H1 (cell line): ENCODE measurements at regions not wholly inside any gene's neighbourhood (a gene's known extent, or its start where the extent isn't known, plus 50 kb on each side); places are given as distances from the start of the nearest gene placed in this dataset.
"Not testable (repeated sequence)": the region's sequence is repeated elsewhere in the genome, so short reads cannot be mapped to it uniquely, and the experiment has no call there.

Source experiments
- CTCF ChIA-PET: fragments of 300-600 bp; sonication (Branson Sonifier 250); formaldehyde crosslinking; loops from one replicate; lab custom pipeline; 2021; ENCODE audit not compliant: partially characterized antibody; lab: Charles Lee
- POLR2A ChIA-PET: fragments of 300-600 bp; sonication (Branson Sonifier 250); formaldehyde crosslinking; loops from one replicate; lab custom pipeline; 2021; ENCODE audit warnings: inconsistent platforms; ENCODE audit not compliant: partially characterized antibody; lab: Charles Lee
- DNase-seq, 2 experiments: peaks; one replicate each; pipeline versions ENCODE4 v3.0.0 to v3.0.0-alpha.2; 2010 to 2022; ENCODE audit warnings: low spot score in 2 of 2, low read depth in 1 of 2, mixed read lengths in 1 of 2
- FAIRE-seq: peaks from 2 replicates; lab custom pipeline; 2011; peaks lifted over from hg19 to GRCh38; lab: Jason Lieb, UNC
- H2AFZ ChIP-seq: 2 replicates; pipeline ENCODE4 v1.8.1; 2012; ENCODE audit warnings: low read length, inconsistent platforms
- H2AK5ac ChIP-seq: 2 replicates; pipeline ENCODE4 v1.6.1; 2013; ENCODE audit warnings: low read depth, low read length
- H2BK120ac ChIP-seq: replicated peaks from 2 replicates; pipeline ENCODE3; 2013; ENCODE audit warnings: low read depth, low read length, inconsistent platforms
- H2BK12ac ChIP-seq: 2 replicates; pipeline ENCODE4 v1.6.1; 2013; ENCODE audit warnings: low read depth, low read length
- H2BK15ac ChIP-seq: 2 replicates; pipeline ENCODE4 v1.6.1; 2013; ENCODE audit warnings: low read length
- H2BK20ac ChIP-seq: 2 replicates; pipeline ENCODE4 v1.6.1; 2013; ENCODE audit warnings: low read length
- H2BK5ac ChIP-seq: 2 replicates; pipeline ENCODE4 v1.6.1; 2013; ENCODE audit warnings: low read depth, low read length
- H3K14ac ChIP-seq: 2 replicates; pipeline ENCODE4 v1.6.1; 2013; ENCODE audit warnings: inconsistent platforms; ENCODE audit not compliant: insufficient read length
- H3K18ac ChIP-seq: 2 replicates; pipeline ENCODE4 v1.6.1; 2013; ENCODE audit warnings: low read length; ENCODE audit errors: extremely low read depth
- H3K23ac ChIP-seq: 2 replicates; pipeline ENCODE4 v1.6.1; 2013; ENCODE audit warnings: inconsistent platforms; ENCODE audit not compliant: insufficient read length
- H3K23me2 ChIP-seq: 2 replicates; pipeline ENCODE4 v1.6.1; 2013; ENCODE audit warnings: low read depth, low read length
- H3K27ac ChIP-seq: 2 replicates; pipeline ENCODE4 v1.6.1; 2011; ENCODE audit warnings: low read depth, low read length, inconsistent platforms
- H3K27me3 ChIP-seq, 4 experiments: replicated peaks in 1 of 4; 1 replicate in 1 of 4; 2 replicates in 3 of 4; pipeline versions ENCODE4 v1.6.1 to v1.8.1; 2011 to 2013; ENCODE audit warnings: low read length in 3 of 4, mild to moderate bottlenecking in 3 of 4, inconsistent platforms in 2 of 4, mixed read lengths in 2 of 4, moderate library complexity in 1 of 4; ENCODE audit not compliant: control insufficient read depth in 3 of 4, insufficient read depth in 3 of 4; ENCODE audit errors: extremely low read depth in 1 of 4
- H3K36me3 ChIP-seq, 4 experiments: 2 replicates each; pipeline versions ENCODE4 v1.6.1 to v1.8.1; 2011 to 2013; ENCODE audit warnings: mild to moderate bottlenecking in 4 of 4, low read length in 3 of 4, moderate library complexity in 2 of 4, control low read depth in 1 of 4, inconsistent platforms in 1 of 4; ENCODE audit not compliant: insufficient read depth in 4 of 4, control insufficient read depth in 2 of 4
- H3K4ac ChIP-seq: replicated peaks from 2 replicates; pipeline ENCODE3; 2013; ENCODE audit warnings: low read length, low read depth, mixed read lengths, inconsistent platforms; ENCODE audit not compliant: insufficient read length
- H3K4me1 ChIP-seq, 4 experiments: replicated peaks in 1 of 4; 1 replicate in 1 of 4; 2 replicates in 3 of 4; pipeline versions ENCODE4 v1.6.1 to v1.8.1; 2011 to 2013; ENCODE audit warnings: low read length in 3 of 4, inconsistent platforms in 2 of 4, mixed read lengths in 1 of 4; ENCODE audit not compliant: insufficient read depth in 4 of 4, control insufficient read depth in 3 of 4
- H3K4me2 ChIP-seq, 2 experiments: 2 replicates each; pipeline versions ENCODE4 v1.6.1 to v1.8.1; 2011 to 2013; ENCODE audit warnings: low read depth in 2 of 2, low read length in 2 of 2, control low read depth in 1 of 2, inconsistent platforms in 1 of 2, mild to moderate bottlenecking in 1 of 2; ENCODE audit not compliant: insufficient read depth in 1 of 2
- H3K4me3 ChIP-seq, 4 experiments: fragments of 200-600, 300-600 bp in 1 of 4; sonication (generic), shearing (Covaris generic), sonication (Bioruptor Twin) in 1 of 4; 2 replicates each; pipeline versions ENCODE4 v1.5.1 to v1.8.1; 2011 to 2016; ENCODE audit warnings: low read length in 4 of 4, low read depth in 3 of 4, control low read depth in 2 of 4, inconsistent platforms in 2 of 4, mild to moderate bottlenecking in 2 of 4, mixed read lengths in 1 of 4, moderate library complexity in 1 of 4; ENCODE audit not compliant: insufficient read depth in 2 of 4; ENCODE audit errors: extremely low read depth in 1 of 4
- H3K56ac ChIP-seq: replicated peaks from 2 replicates; pipeline ENCODE3; 2013; ENCODE audit warnings: low read depth, mild to moderate bottlenecking, mixed read lengths, low read length, inconsistent platforms; ENCODE audit not compliant: insufficient read length
- H3K79me1 ChIP-seq: 2 replicates; pipeline ENCODE4 v1.6.1; 2013; ENCODE audit warnings: low read depth, low read length, control low read depth
- H3K79me2 ChIP-seq, 2 experiments: 2 replicates each; pipeline versions ENCODE4 v1.6.1 to v1.8.1; 2012 to 2013; ENCODE audit warnings: low read length in 2 of 2, mild to moderate bottlenecking in 2 of 2, inconsistent platforms in 1 of 2; ENCODE audit not compliant: insufficient read depth in 2 of 2, control insufficient read depth in 1 of 2
- H3K9ac ChIP-seq, 4 experiments: replicated peaks in 1 of 4; 1 replicate in 1 of 4; 2 replicates in 3 of 4; pipeline versions ENCODE4 v1.6.1 to v1.8.1; 2011 to 2013; ENCODE audit warnings: low read depth in 3 of 4, low read length in 3 of 4, control low read depth in 2 of 4, mild to moderate bottlenecking in 2 of 4, moderate library complexity in 2 of 4, inconsistent platforms in 1 of 4; ENCODE audit errors: extremely low read depth in 1 of 4
- H3K9me3 ChIP-seq, 2 experiments: 2 replicates each; pipeline versions ENCODE4 v1.6.1 to v1.8.1; 2012 to 2013; ENCODE audit warnings: mild to moderate bottlenecking in 2 of 2, moderate library complexity in 2 of 2, control low read depth in 1 of 2, inconsistent platforms in 1 of 2, low read depth in 1 of 2, low read length in 1 of 2, mixed read lengths in 1 of 2; ENCODE audit not compliant: insufficient read depth in 2 of 2
- H4K20me1 ChIP-seq, 2 experiments: replicated peaks in 1 of 2; 2 replicates each; pipeline versions ENCODE3 to v1.8.1; 2011 to 2013; ENCODE audit warnings: inconsistent platforms in 2 of 2, low read length in 2 of 2, mild to moderate bottlenecking in 1 of 2; ENCODE audit not compliant: insufficient read depth in 2 of 2, control insufficient read depth in 1 of 2
- H4K5ac ChIP-seq: 2 replicates; pipeline ENCODE4 v1.6.1; 2013; ENCODE audit warnings: low read length, low read depth, mixed read lengths, inconsistent platforms; ENCODE audit not compliant: insufficient read length
- H4K8ac ChIP-seq: 2 replicates; pipeline ENCODE4 v1.8.0; 2013; ENCODE audit warnings: mild to moderate bottlenecking, moderate library complexity, low read length, inconsistent platforms; ENCODE audit not compliant: insufficient read depth; ENCODE audit errors: extremely low read depth
- H4K91ac ChIP-seq: replicated peaks from 2 replicates; pipeline ENCODE3; 2013; ENCODE audit warnings: low read length, mixed read lengths, inconsistent platforms; ENCODE audit not compliant: insufficient read length
- WGBS, 2 experiments: shearing (Covaris generic) in 1 of 2; methylation state at CpG; one replicate each; pipeline versions ENCODE4 v1.1.6 to v1.1.7; 2013 to 2015; ENCODE audit warnings: low lambda C conversion rate in 2 of 2, mixed read lengths in 2 of 2, inconsistent platforms in 1 of 2, low coverage in 1 of 2, missing lambda C conversion rate in 1 of 2; ENCODE audit not compliant: insufficient replicate concordance in 2 of 2, insufficient coverage in 1 of 2, insufficient read length in 1 of 2; ENCODE audit errors: extremely low coverage in 1 of 2, missing lambda C conversion rate in 1 of 2; 5-methylcytosine and 5-hydroxymethylcytosine counted together

- H3K36me3 ChIP-seq, H3K79me1 ChIP-seq, H4K20me1 ChIP-seq, H2BK120ac ChIP-seq, H2BK12ac ChIP-seq, H2BK20ac ChIP-seq, H3K9me3 ChIP-seq, H3K27me3 ChIP-seq, DNase-seq, H3K18ac ChIP-seq, H2BK5ac ChIP-seq, H3K9ac ChIP-seq, H3K4me1 ChIP-seq, H2AFZ ChIP-seq, H4K91ac ChIP-seq, H4K8ac ChIP-seq, POLR2A ChIA-PET, H4K5ac ChIP-seq, H3K4me2 ChIP-seq, FAIRE-seq, H3K23me2 ChIP-seq, H3K79me2 ChIP-seq, H3K4me3 ChIP-seq, H2AK5ac ChIP-seq, H3K23ac ChIP-seq, H3K4ac ChIP-seq, H3K27ac ChIP-seq, H3K56ac ChIP-seq, H3K14ac ChIP-seq, CTCF ChIA-PET, H2BK15ac ChIP-seq: not testable (repeated sequence)
- 77% methylated on average over 1 of the region's 1 CpG; no CpG with 5 or more reads in 1 of the 2 experiments for WGBS, 2 experiments
These were observed 68.7 kb upstream of the ZPLD1 start for GRCh38 chr3:102366116-102366515.
